H1 (cell line): ENCODE measurements at regions not wholly inside any gene's neighbourhood (a gene's known extent, or its start where the extent isn't known, plus 50 kb on each side); places are given as distances from the start of the nearest gene placed in this dataset.

ENCODE experiments used
- SIN3A ChIP-seq, 2 experiments: IDR thresholded peaks in 1 of 2; conservative IDR thresholded peaks in 1 of 2; 2 replicates each; pipeline ENCODE4 v1.6.1; 2011 to 2012; ENCODE audit warnings: low read length in 2 of 2, improper control_type of control experiment in 1 of 2, low read depth in 1 of 2, mild to moderate bottlenecking in 1 of 2
- SP1 ChIP-seq: IDR thresholded peaks from 2 replicates; pipeline ENCODE4 v1.6.1; 2011; ENCODE audit warnings: low read depth, low read length

DNA sequence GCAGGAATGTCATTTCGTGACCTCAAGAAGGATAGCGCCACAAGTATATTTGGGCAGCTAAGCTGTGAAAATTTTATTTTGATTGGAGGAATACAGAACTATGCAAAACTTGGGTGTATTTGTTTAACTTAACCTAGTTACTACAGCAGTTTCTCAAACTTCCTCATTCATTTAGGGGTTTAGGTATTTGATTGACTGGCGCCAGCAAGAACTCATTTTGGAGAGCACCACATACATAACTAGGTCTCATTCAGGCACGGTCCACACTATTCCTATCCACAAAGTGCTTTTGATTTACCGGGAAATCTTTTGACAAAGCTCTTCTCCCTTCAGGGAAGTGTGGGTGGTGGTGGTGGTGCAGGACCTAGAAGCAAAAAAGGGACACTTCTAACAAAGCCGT is 155.1 kb upstream of the NRIP1 start (continued):
- TF ChIP-seq SP1 (no peak), SIN3A (conservative IDR thresholded peaks at IDR 0.05 in 1 of 2, IDR thresholded peaks at IDR 0.05 in 1 of 2; ENCODE audit: low read depth in 1 of 2, low read length in 2 of 2) (no peak)
